Vagina (tissue), 2 donors: ENCODE measurements at regions not wholly inside any gene's neighbourhood (a gene's known extent, or its start where the extent isn't known, plus 50 kb on each side); places are given as distances from the start of the nearest gene placed in this dataset.

ENCODE experiments used
- DNase-seq, 2 donors: peaks; one replicate each; pipeline ENCODE4 v3.0.0-alpha.2; 2017; ENCODE audit errors: extremely low spot score in 2 of 2
- H3K27ac ChIP-seq: fragments of 200-600 bp; sonication (generic); one replicate; pipeline ENCODE4 v1.5.1; 2019
- H3K27me3 ChIP-seq: fragments of 200-600 bp; sonication (generic); one replicate; pipeline ENCODE4 v1.5.1; 2019
- H3K36me3 ChIP-seq, 2 donors: fragments of 200-600 bp; sonication (generic); one replicate each; pipeline ENCODE4 v1.5.1; 2017 to 2019
- H3K4me1 ChIP-seq: fragments of 200-600 bp; sonication (generic); one replicate; pipeline ENCODE4 v1.5.1; 2019
- H3K4me3 ChIP-seq, 2 donors: fragments of 200-600 bp; sonication (generic); 1 replicate in 1 of 2; 2 replicates in 1 of 2; pipeline ENCODE4 v1.5.1; 2016 to 2019
- H3K9me3 ChIP-seq: fragments of 200-600 bp; sonication (generic); one replicate; pipeline ENCODE4 v1.5.1; 2019
- CTCF ChIP-seq, 3 experiments: fragments of 450-650 bp in 2 of 3; fragments of 200-600 bp in 1 of 3; sonication (generic) in 1 of 3; IDR thresholded peaks; one replicate each; pipeline ENCODE4 v1.5.1; 2017 to 2019; ENCODE audit warnings: antibody characterized with exemption in 3 of 3, mild to moderate bottlenecking in 2 of 3, moderate library complexity in 2 of 3
- POLR2A ChIP-seq, 2 donors: fragments of 450-650 bp; IDR thresholded peaks; one replicate each; pipeline ENCODE4 v1.6.1; 2017; ENCODE audit warnings: antibody characterized with exemption in 2 of 2, mild to moderate bottlenecking in 2 of 2, moderate library complexity in 2 of 2
- POLR2AphosphoS5 ChIP-seq, 2 donors: sonication (generic); formaldehyde crosslinking; IDR thresholded peaks; one replicate each; pipeline ENCODE4 v1.9.0; 2017; ENCODE audit warnings: antibody characterized with exemption in 2 of 2, mild to moderate bottlenecking in 2 of 2, low read depth in 1 of 2; ENCODE audit not compliant: insufficient read depth in 1 of 2
- intact Hi-C: fragments of 100-400 bp; cut with DNase I; formaldehyde crosslinking; loops from one replicate; pipeline ENCODE4 v1.15.1; 2023

- TF ChIP-seq CTCF (IDR thresholded peaks at IDR 0.05), result no peak
- TF ChIP-seq POLR2A (IDR thresholded peaks at IDR 0.05), result no peak
- TF ChIP-seq POLR2AphosphoS5 (IDR thresholded peaks at IDR 0.05; ENCODE audit: insufficient read depth in 1 of 2, low read depth in 1 of 2), result no peak
- H3K9me3 ChIP-seq, result no peaks in the 10 kb centered on the region
- no peaks in the 10 kb centered on the region for H3K27me3 ChIP-seq
- no peaks in the 10 kb centered on the region for H3K4me1 ChIP-seq
- intact Hi-C loops, result no loop called here
- H3K36me3 ChIP-seq, result no peaks in the 10 kb centered on the region
- H3K27ac ChIP-seq, result no peak overlapping the region
- H3K4me3 ChIP-seq, result peak overlapping the region; percentile 11 to 37
- DNase-seq, result no peak
These were observed 228.5 kb upstream of the ARGLU1 start for GRCh38 chr13:106796280-106797047.

- TF ChIP-seq POLR2AphosphoS5 (IDR thresholded peaks at IDR 0.05; ENCODE audit: insufficient read depth in 1 of 2, low read depth in 1 of 2), result no peak
- no peaks in the 10 kb centered on the region for H3K4me1 ChIP-seq
- no peak overlapping the region for H3K27ac ChIP-seq
- intact Hi-C loops, result no loop called here
- H3K27me3 ChIP-seq, result no peaks in the 10 kb centered on the region
- H3K36me3 ChIP-seq, result no peaks in the 10 kb centered on the region
- no peaks in the 10 kb centered on the region for H3K9me3 ChIP-seq
- no peak for DNase-seq
- H3K4me3 ChIP-seq, result peak overlapping the region; percentile 11 to 37
These were observed 227.9 kb upstream of the ARGLU1 start for GRCh38 chr13:106795847-106796246.

DNA sequence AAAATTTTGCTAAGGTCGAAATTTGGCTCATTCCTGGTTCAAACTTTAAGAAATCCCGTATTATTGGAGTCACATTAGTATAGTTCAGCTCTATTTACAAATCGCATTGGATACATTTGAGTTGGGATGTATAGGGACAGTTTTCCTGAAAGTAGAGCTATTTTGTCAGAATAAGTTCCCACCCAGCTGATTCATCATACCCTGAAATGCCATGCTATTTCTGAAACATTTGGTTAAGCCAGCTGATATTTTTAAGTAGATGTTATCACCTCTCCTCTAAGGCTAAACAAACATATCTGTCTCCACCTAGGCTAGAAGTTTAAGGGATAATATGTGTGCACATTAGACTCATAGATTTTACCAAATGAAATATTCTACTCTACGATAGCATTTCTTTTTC lies 226.2 kb upstream of the ARGLU1 start:
- no peaks in the 10 kb centered on the region for H3K4me1 ChIP-seq
- no peak for DNase-seq
- no peaks in the 10 kb centered on the region for H3K27me3 ChIP-seq
- no peaks in the 10 kb centered on the region for H3K36me3 ChIP-seq
- intact Hi-C loops, result no loop called here
- H3K9me3 ChIP-seq, result no peaks in the 10 kb centered on the region
- TF ChIP-seq CTCF (IDR thresholded peaks at IDR 0.05) (no peak), POLR2A (IDR thresholded peaks at IDR 0.05) (no peak), POLR2AphosphoS5 (IDR thresholded peaks at IDR 0.05; ENCODE audit: insufficient read depth in 1 of 2, low read depth in 1 of 2) (no peak)
- H3K27ac ChIP-seq, result no peak overlapping the region
- no peak overlapping the region for H3K4me3 ChIP-seq

- H3K27ac ChIP-seq, result no peak overlapping the region
- no peaks in the 10 kb centered on the region for H3K9me3 ChIP-seq
- DNase-seq, result no peak
These were observed 222.0 kb upstream of the ARGLU1 start for GRCh38 chr13:106789911-106790310.

DNA sequence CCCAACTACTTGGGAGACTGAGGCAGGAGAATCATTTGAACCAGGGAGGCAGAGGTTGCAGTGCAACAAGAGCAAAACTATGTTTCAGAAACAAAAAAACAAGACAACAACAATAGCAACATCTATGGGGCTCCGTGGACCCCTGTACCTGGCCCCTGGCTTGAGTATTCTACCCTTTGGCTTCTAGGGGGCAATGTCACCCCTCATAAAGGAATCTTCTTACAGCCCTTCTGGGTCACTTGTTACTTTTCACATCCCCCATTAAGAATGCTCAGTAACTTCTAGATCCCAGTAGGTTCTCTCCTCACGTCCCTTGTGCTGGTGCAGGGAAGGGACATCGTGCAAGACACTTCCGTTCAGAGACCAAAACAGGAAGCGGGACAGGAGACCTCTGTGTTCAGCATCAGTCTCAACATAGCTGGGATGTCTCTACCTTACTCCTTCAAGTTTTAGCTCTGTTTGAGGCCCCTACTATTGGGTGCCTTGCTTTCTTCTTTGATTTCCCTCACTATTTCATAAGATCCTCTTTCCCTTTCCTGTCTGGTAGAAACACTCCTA lies 218.1 kb upstream of the ARGLU1 start:
- no peak for TF ChIP-seq POLR2AphosphoS5 (IDR thresholded peaks at IDR 0.05; ENCODE audit: insufficient read depth in 1 of 2, low read depth in 1 of 2)
- no peak for TF ChIP-seq POLR2A (IDR thresholded peaks at IDR 0.05)
- TF ChIP-seq CTCF (IDR thresholded peaks at IDR 0.05), result no peak
- Histone ChIP-seq H3K27ac (no peak overlapping the region), H3K9me3 (no peaks in the 10 kb centered on the region), H3K4me3 (no peak overlapping the region), H3K27me3 (no peaks in the 10 kb centered on the region), H3K4me1 (no peaks in the 10 kb centered on the region), H3K36me3 (no peaks in the 10 kb centered on the region)
- no peak for DNase-seq
- intact Hi-C loops, result no loop called here

More at GRCh38 chr13:106789911-106790310, 222.0 kb upstream of the ARGLU1 start:
- Histone ChIP-seq H3K27me3 (no peaks in the 10 kb centered on the region), H3K36me3 (no peaks in the 10 kb centered on the region), H3K4me1 (no peaks in the 10 kb centered on the region), H3K4me3 (no peak overlapping the region)
- TF ChIP-seq POLR2AphosphoS5 (IDR thresholded peaks at IDR 0.05; ENCODE audit: insufficient read depth in 1 of 2, low read depth in 1 of 2), result no peak
- no peak for TF ChIP-seq POLR2A (IDR thresholded peaks at IDR 0.05)
- TF ChIP-seq CTCF (IDR thresholded peaks at IDR 0.05), result no peak
- intact Hi-C loops, result no loop called here
